A549 (cell line): ENCODE measurements at regions not wholly inside any gene's neighbourhood (a gene's known extent, or its start where the extent isn't known, plus 50 kb on each side); places are given as distances from the start of the nearest gene placed in this dataset.
A peak's percentile ranks its signal among the peaks of the same experiment; 100 is the strongest.

ENCODE experiments used
- BHLHE40 ChIP-seq: IDR thresholded peaks from 2 replicates; pipeline ENCODE4 v1.6.1; 2012; ENCODE audit warnings: low read depth, low read length, inconsistent platforms
- CEBPB ChIP-seq, 2 experiments: fragments of >200 bp in 1 of 2; sonication (Bioruptor Twin) in 1 of 2; formaldehyde crosslinking in 1 of 2; IDR thresholded peaks; 2 replicates each; pipeline ENCODE4 v1.6.1; 2012 to 2016
- ELK1 ChIP-seq: fragments of 150-350 bp; IDR thresholded peaks from 2 replicates; pipeline ENCODE4 v1.6.1; 2014; ENCODE audit warnings: low read depth, mild to moderate bottlenecking, low read length
- HMGXB4 ChIP-seq: fragments of 250-450 bp; sonication (Bioruptor Pico); IDR thresholded peaks from 2 replicates; pipeline ENCODE4 v1.5.0; 2021; ENCODE audit warnings: mild to moderate bottlenecking, moderate library complexity, borderline replicate concordance
- MAX ChIP-seq: IDR thresholded peaks from 2 replicates; pipeline ENCODE4 v1.6.1; 2012
- NR3C1 ChIP-seq: fragments of >200 bp; sonication (Bioruptor Twin); formaldehyde crosslinking; IDR thresholded peaks from 3 replicates; pipeline ENCODE4 v1.6.1; 2017
- POLR2A ChIP-seq: IDR thresholded peaks from 2 replicates; pipeline ENCODE4 v1.6.1; 2012; ENCODE audit warnings: mild to moderate bottlenecking, low read length
- POLR2AphosphoS2 ChIP-seq: conservative IDR thresholded peaks from 2 replicates; pipeline ENCODE4 v1.6.1; 2012; ENCODE audit warnings: low read length, improper control_type of control experiment, inconsistent platforms
- SMC3 ChIP-seq: fragments of >200 bp; sonication (Bioruptor Twin); formaldehyde crosslinking; IDR thresholded peaks from 3 replicates; pipeline ENCODE4 v1.6.1; 2018; ENCODE audit warnings: inconsistent platforms
- ZFP36 ChIP-seq: fragments of 450-650 bp; IDR thresholded peaks from 2 replicates; pipeline ENCODE4 v1.6.1; 2014; ENCODE audit warnings: borderline replicate concordance; ENCODE audit not compliant: partially characterized antibody
- TF ChIP-seq, protein P1 (sequence below): fragments of >200 bp; sonication (Bioruptor Twin); formaldehyde crosslinking; IDR thresholded peaks from 3 replicates; pipeline ENCODE4 v1.5.1; 2016
- TF ChIP-seq, protein P2 (sequence below): IDR thresholded peaks from 2 replicates; pipeline ENCODE4 v1.6.1; 2012

GRCh38 chr6:144893680-144894151, 608.6 kb downstream of the UTRN start:
- TF ChIP-seq POLR2AphosphoS2: no peak
- TF ChIP-seq POLR2A: no peak
- TF ChIP-seq, protein P1, sequence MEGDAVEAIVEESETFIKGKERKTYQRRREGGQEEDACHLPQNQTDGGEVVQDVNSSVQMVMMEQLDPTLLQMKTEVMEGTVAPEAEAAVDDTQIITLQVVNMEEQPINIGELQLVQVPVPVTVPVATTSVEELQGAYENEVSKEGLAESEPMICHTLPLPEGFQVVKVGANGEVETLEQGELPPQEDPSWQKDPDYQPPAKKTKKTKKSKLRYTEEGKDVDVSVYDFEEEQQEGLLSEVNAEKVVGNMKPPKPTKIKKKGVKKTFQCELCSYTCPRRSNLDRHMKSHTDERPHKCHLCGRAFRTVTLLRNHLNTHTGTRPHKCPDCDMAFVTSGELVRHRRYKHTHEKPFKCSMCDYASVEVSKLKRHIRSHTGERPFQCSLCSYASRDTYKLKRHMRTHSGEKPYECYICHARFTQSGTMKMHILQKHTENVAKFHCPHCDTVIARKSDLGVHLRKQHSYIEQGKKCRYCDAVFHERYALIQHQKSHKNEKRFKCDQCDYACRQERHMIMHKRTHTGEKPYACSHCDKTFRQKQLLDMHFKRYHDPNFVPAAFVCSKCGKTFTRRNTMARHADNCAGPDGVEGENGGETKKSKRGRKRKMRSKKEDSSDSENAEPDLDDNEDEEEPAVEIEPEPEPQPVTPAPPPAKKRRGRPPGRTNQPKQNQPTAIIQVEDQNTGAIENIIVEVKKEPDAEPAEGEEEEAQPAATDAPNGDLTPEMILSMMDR: no peak
- peak; percentile 25; the same call in 1 of the 3 replicates for TF ChIP-seq SMC3
- TF ChIP-seq BHLHE40: no peak
- TF ChIP-seq ZFP36: peak; percentile 51
- TF ChIP-seq HMGXB4: no peak
- no peak for TF ChIP-seq NR3C1
- peak; percentile 83 to 86 for TF ChIP-seq CEBPB (IDR thresholded peaks at IDR 0.05)
- no peak for TF ChIP-seq ELK1
- TF ChIP-seq MAX: peak; percentile 12; the same call in 1 of the 2 replicates
- TF ChIP-seq, protein P2, sequence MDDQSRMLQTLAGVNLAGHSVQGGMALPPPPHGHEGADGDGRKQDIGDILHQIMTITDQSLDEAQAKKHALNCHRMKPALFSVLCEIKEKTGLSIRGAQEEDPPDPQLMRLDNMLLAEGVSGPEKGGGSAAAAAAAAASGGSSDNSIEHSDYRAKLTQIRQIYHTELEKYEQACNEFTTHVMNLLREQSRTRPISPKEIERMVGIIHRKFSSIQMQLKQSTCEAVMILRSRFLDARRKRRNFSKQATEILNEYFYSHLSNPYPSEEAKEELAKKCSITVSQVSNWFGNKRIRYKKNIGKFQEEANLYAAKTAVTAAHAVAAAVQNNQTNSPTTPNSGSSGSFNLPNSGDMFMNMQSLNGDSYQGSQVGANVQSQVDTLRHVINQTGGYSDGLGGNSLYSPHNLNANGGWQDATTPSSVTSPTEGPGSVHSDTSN: no peak
